Osteoblast (primary cell): ENCODE measurements at regions not wholly inside any gene's neighbourhood (a gene's known extent, or its start where the extent isn't known, plus 50 kb on each side); places are given as distances from the start of the nearest gene placed in this dataset.

ENCODE experiments used
- DNase-seq: peaks from one replicate; pipeline ENCODE4 v3.0.0; 2011; ENCODE audit warnings: low spot score, mixed read lengths; ENCODE audit not compliant: insufficient read length; ENCODE audit errors: missing footprints
- H2AFZ ChIP-seq: 2 replicates; pipeline ENCODE4 v1.6.0; 2011; ENCODE audit warnings: mild to moderate bottlenecking, low read length
- H3K27ac ChIP-seq: 2 replicates; pipeline ENCODE4 v1.5.1; 2011; ENCODE audit warnings: mild to moderate bottlenecking, low read depth, low read length, moderate library complexity
- H3K27me3 ChIP-seq: 2 replicates; pipeline ENCODE4 v1.6.0; 2012; ENCODE audit warnings: mild to moderate bottlenecking, control low read depth, inconsistent platforms, low read length, moderate library complexity; ENCODE audit not compliant: insufficient read depth
- H3K36me3 ChIP-seq: 2 replicates; pipeline ENCODE4 v1.5.1; 2011; ENCODE audit warnings: mild to moderate bottlenecking, low read length, control low read depth, moderate library complexity; ENCODE audit not compliant: insufficient read depth
- H3K4me1 ChIP-seq: 2 replicates; pipeline ENCODE4 v1.5.1; 2011; ENCODE audit warnings: mild to moderate bottlenecking, low read length, control low read depth, moderate library complexity; ENCODE audit not compliant: insufficient read depth
- H3K4me2 ChIP-seq: 2 replicates; pipeline ENCODE4 v1.6.0; 2011; ENCODE audit warnings: mild to moderate bottlenecking, low read length; ENCODE audit not compliant: insufficient read depth
- H3K4me3 ChIP-seq: fragments of 200-600 bp; sonication (generic); 3 replicates; pipeline ENCODE4 v1.5.1; 2012; ENCODE audit warnings: mild to moderate bottlenecking, low read length, inconsistent platforms; ENCODE audit not compliant: insufficient read depth
- H3K79me2 ChIP-seq: 2 replicates; pipeline ENCODE4 v1.6.0; 2012; ENCODE audit warnings: mild to moderate bottlenecking, low read length, control low read depth, inconsistent platforms; ENCODE audit not compliant: insufficient read depth
- H3K9me3 ChIP-seq: 2 replicates; pipeline ENCODE4 v1.5.1; 2011; ENCODE audit warnings: low read depth, low read length, control low read depth
- H4K20me1 ChIP-seq: 2 replicates; pipeline ENCODE4 v1.6.0; 2012; ENCODE audit warnings: mild to moderate bottlenecking, low read length, control low read depth; ENCODE audit not compliant: insufficient read depth
- TF ChIP-seq, protein P1 (sequence below): IDR thresholded peaks from 2 replicates; pipeline ENCODE4 v1.5.1; 2011; ENCODE audit warnings: mild to moderate bottlenecking, low read depth, low read length, moderate library complexity; ENCODE audit errors: extremely low read depth

DNA sequence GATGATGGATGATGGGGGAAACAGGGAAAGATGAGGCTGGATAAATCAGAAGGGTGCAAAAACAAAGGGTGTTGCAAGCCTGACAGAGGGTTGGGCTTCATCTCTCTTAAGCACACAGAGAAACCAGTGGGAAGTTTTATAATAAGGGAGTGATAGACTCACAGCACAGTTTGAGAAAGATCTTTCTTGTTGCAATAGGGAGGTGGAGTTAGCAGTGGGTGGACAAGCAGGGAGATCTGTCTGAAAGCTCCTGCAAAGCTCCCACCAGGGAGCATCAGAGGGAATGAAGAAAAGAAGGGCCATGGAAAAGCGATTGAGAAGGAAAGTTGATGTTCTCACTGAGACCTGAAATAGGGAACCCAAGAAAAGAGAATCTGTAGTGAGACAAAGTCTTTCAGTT, 64.9 kb downstream of the BOD1L2 start:
- H3K4me3 ChIP-seq, result no peak overlapping the region
- H3K4me2 ChIP-seq, result no peak overlapping the region
- H3K4me1 ChIP-seq, result peaks cover 4% of the 10 kb centered on the region
- H3K36me3 ChIP-seq, result no peaks in the 10 kb centered on the region
- TF ChIP-seq, protein P1, sequence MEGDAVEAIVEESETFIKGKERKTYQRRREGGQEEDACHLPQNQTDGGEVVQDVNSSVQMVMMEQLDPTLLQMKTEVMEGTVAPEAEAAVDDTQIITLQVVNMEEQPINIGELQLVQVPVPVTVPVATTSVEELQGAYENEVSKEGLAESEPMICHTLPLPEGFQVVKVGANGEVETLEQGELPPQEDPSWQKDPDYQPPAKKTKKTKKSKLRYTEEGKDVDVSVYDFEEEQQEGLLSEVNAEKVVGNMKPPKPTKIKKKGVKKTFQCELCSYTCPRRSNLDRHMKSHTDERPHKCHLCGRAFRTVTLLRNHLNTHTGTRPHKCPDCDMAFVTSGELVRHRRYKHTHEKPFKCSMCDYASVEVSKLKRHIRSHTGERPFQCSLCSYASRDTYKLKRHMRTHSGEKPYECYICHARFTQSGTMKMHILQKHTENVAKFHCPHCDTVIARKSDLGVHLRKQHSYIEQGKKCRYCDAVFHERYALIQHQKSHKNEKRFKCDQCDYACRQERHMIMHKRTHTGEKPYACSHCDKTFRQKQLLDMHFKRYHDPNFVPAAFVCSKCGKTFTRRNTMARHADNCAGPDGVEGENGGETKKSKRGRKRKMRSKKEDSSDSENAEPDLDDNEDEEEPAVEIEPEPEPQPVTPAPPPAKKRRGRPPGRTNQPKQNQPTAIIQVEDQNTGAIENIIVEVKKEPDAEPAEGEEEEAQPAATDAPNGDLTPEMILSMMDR, result no peak
- H3K9me3 ChIP-seq, result no peaks in the 10 kb centered on the region
- no peak for DNase-seq
- H2AFZ ChIP-seq, result no peak overlapping the region
- no peaks in the 10 kb centered on the region for H3K79me2 ChIP-seq
- no peaks in the 10 kb centered on the region for H4K20me1 ChIP-seq
- no peaks in the 10 kb centered on the region for H3K27me3 ChIP-seq
- H3K27ac ChIP-seq, result no peak overlapping the region

DNA sequence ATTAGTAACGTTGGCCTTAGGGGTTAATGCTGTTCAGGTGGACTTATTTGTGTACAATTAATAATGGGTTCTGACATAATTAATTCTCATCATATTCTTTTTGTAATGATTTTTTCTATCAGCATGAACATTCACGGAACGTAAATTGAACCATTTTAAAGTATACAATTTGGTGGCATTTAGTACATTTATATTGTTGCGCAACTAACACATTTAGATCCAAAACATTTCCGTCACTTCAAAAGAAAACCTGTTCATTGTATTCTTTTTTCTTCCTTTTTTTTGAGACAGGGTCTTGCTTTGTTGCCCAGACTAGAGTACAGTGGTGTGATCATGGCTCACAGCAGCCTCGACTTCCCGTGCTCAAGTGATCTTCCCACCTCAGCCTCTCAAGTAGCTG, 65.8 kb downstream of the BOD1L2 start:
- no peak overlapping the region for H3K4me3 ChIP-seq
- TF ChIP-seq, protein P1, result no peak
- no peaks in the 10 kb centered on the region for H3K36me3 ChIP-seq
- H4K20me1 ChIP-seq, result no peaks in the 10 kb centered on the region
- no peaks in the 10 kb centered on the region for H3K27me3 ChIP-seq
- no peak overlapping the region for H2AFZ ChIP-seq
- H3K27ac ChIP-seq, result no peak overlapping the region
- H3K79me2 ChIP-seq, result no peaks in the 10 kb centered on the region
- peaks cover 4% of the 10 kb centered on the region for H3K4me1 ChIP-seq
- no peaks in the 10 kb centered on the region for H3K9me3 ChIP-seq
- no peak overlapping the region for H3K4me2 ChIP-seq
- DNase-seq, result no peak

DNA sequence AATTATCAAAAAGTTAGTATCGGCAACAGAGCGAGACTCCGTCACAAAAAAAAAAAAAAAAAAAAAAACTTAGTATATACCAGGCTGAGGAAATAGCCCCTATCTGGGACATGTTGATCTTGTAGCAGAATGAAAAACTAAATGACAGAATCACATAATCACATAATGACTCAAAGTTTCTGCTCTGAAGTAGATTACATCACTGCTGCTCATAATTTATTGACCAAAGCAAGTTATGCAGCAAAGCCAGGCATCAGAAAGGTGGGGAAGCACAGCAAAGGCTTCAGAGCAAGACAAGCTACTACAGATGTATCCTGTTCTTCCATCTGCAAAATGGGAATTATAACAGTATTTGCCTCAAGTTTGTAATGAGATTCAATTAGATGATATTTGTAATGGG, 68.1 kb downstream of the BOD1L2 start:
- no peaks in the 10 kb centered on the region for H3K9me3 ChIP-seq
- no peak overlapping the region for H3K4me3 ChIP-seq
- H3K79me2 ChIP-seq, result no peaks in the 10 kb centered on the region
- no peak overlapping the region for H2AFZ ChIP-seq
- peaks cover 2% of the 10 kb centered on the region for H3K4me1 ChIP-seq
- TF ChIP-seq, protein P1, result no peak
- no peaks in the 10 kb centered on the region for H3K27me3 ChIP-seq
- no peaks in the 10 kb centered on the region for H3K36me3 ChIP-seq
- H3K27ac ChIP-seq, result no peak overlapping the region
- H4K20me1 ChIP-seq, result no peaks in the 10 kb centered on the region
- H3K4me2 ChIP-seq, result no peak overlapping the region
- no peak for DNase-seq

DNA sequence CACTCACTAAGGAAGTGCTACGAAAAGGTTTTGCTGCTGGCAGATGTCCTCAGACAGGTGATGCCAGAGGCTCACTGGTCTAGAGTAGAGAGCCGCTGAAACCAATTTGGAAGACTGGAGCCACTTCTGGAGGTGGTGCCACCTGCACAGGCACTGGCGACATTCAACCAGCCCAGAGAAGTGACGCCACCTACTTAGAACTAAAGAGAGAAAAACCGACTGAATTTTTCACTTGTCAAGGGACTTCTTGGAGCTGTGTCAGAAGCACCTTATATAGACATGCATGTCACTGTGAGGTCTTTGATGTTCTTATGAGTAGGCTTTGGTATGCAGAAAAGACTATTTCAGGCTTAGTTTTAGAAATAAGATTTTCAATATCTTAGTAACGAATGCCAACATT, 71.4 kb downstream of the BOD1L2 start:
- Histone ChIP-seq H3K4me2 (no peak overlapping the region), H3K4me1 (no peaks in the 10 kb centered on the region), H4K20me1 (no peaks in the 10 kb centered on the region), H3K27me3 (no peaks in the 10 kb centered on the region), H3K27ac (no peak overlapping the region), H2AFZ (no peak overlapping the region), H3K79me2 (no peaks in the 10 kb centered on the region), H3K4me3 (no peak overlapping the region), H3K36me3 (no peaks in the 10 kb centered on the region), H3K9me3 (no peaks in the 10 kb centered on the region)
- TF ChIP-seq, protein P1, result no peak
- no peak for DNase-seq
